H1 (cell line): ENCODE measurements at regions not wholly inside any gene's neighbourhood (a gene's known extent, or its start where the extent isn't known, plus 50 kb on each side); places are given as distances from the start of the nearest gene placed in this dataset.

ENCODE experiments used
- CTCF ChIA-PET: fragments of 300-600 bp; sonication (Branson Sonifier 250); formaldehyde crosslinking; loops from one replicate; lab custom pipeline; 2021; ENCODE audit not compliant: partially characterized antibody; lab: Charles Lee
- POLR2A ChIA-PET: fragments of 300-600 bp; sonication (Branson Sonifier 250); formaldehyde crosslinking; loops from one replicate; lab custom pipeline; 2021; ENCODE audit warnings: inconsistent platforms; ENCODE audit not compliant: partially characterized antibody; lab: Charles Lee
- DNase-seq, 2 experiments: peaks; one replicate each; pipeline versions ENCODE4 v3.0.0 to v3.0.0-alpha.2; 2010 to 2022; ENCODE audit warnings: low spot score in 2 of 2, low read depth in 1 of 2, mixed read lengths in 1 of 2
- FAIRE-seq: peaks from 2 replicates; lab custom pipeline; 2011; peaks lifted over from hg19 to GRCh38; lab: Jason Lieb, UNC
- H2AFZ ChIP-seq: 2 replicates; pipeline ENCODE4 v1.8.1; 2012; ENCODE audit warnings: low read length, inconsistent platforms
- H2AK5ac ChIP-seq: 2 replicates; pipeline ENCODE4 v1.6.1; 2013; ENCODE audit warnings: low read depth, low read length
- H2BK120ac ChIP-seq: replicated peaks from 2 replicates; pipeline ENCODE3; 2013; ENCODE audit warnings: low read depth, low read length, inconsistent platforms
- H2BK12ac ChIP-seq: 2 replicates; pipeline ENCODE4 v1.6.1; 2013; ENCODE audit warnings: low read depth, low read length
- H2BK15ac ChIP-seq: 2 replicates; pipeline ENCODE4 v1.6.1; 2013; ENCODE audit warnings: low read length
- H2BK20ac ChIP-seq: 2 replicates; pipeline ENCODE4 v1.6.1; 2013; ENCODE audit warnings: low read length
- H2BK5ac ChIP-seq: 2 replicates; pipeline ENCODE4 v1.6.1; 2013; ENCODE audit warnings: low read depth, low read length
- H3K14ac ChIP-seq: 2 replicates; pipeline ENCODE4 v1.6.1; 2013; ENCODE audit warnings: inconsistent platforms; ENCODE audit not compliant: insufficient read length
- H3K18ac ChIP-seq: 2 replicates; pipeline ENCODE4 v1.6.1; 2013; ENCODE audit warnings: low read length; ENCODE audit errors: extremely low read depth
- H3K23ac ChIP-seq: 2 replicates; pipeline ENCODE4 v1.6.1; 2013; ENCODE audit warnings: inconsistent platforms; ENCODE audit not compliant: insufficient read length
- H3K23me2 ChIP-seq: 2 replicates; pipeline ENCODE4 v1.6.1; 2013; ENCODE audit warnings: low read depth, low read length
- H3K27ac ChIP-seq: 2 replicates; pipeline ENCODE4 v1.6.1; 2011; ENCODE audit warnings: low read depth, low read length, inconsistent platforms
- H3K27me3 ChIP-seq, 4 experiments: replicated peaks in 1 of 4; 1 replicate in 1 of 4; 2 replicates in 3 of 4; pipeline versions ENCODE4 v1.6.1 to v1.8.1; 2011 to 2013; ENCODE audit warnings: low read length in 3 of 4, mild to moderate bottlenecking in 3 of 4, inconsistent platforms in 2 of 4, mixed read lengths in 2 of 4, moderate library complexity in 1 of 4; ENCODE audit not compliant: control insufficient read depth in 3 of 4, insufficient read depth in 3 of 4; ENCODE audit errors: extremely low read depth in 1 of 4
- H3K36me3 ChIP-seq, 4 experiments: 2 replicates each; pipeline versions ENCODE4 v1.6.1 to v1.8.1; 2011 to 2013; ENCODE audit warnings: mild to moderate bottlenecking in 4 of 4, low read length in 3 of 4, moderate library complexity in 2 of 4, control low read depth in 1 of 4, inconsistent platforms in 1 of 4; ENCODE audit not compliant: insufficient read depth in 4 of 4, control insufficient read depth in 2 of 4
- H3K4ac ChIP-seq: replicated peaks from 2 replicates; pipeline ENCODE3; 2013; ENCODE audit warnings: low read length, low read depth, mixed read lengths, inconsistent platforms; ENCODE audit not compliant: insufficient read length
- H3K4me1 ChIP-seq, 4 experiments: replicated peaks in 1 of 4; 1 replicate in 1 of 4; 2 replicates in 3 of 4; pipeline versions ENCODE4 v1.6.1 to v1.8.1; 2011 to 2013; ENCODE audit warnings: low read length in 3 of 4, inconsistent platforms in 2 of 4, mixed read lengths in 1 of 4; ENCODE audit not compliant: insufficient read depth in 4 of 4, control insufficient read depth in 3 of 4
- H3K4me2 ChIP-seq, 2 experiments: 2 replicates each; pipeline versions ENCODE4 v1.6.1 to v1.8.1; 2011 to 2013; ENCODE audit warnings: low read depth in 2 of 2, low read length in 2 of 2, control low read depth in 1 of 2, inconsistent platforms in 1 of 2, mild to moderate bottlenecking in 1 of 2; ENCODE audit not compliant: insufficient read depth in 1 of 2
- H3K4me3 ChIP-seq, 4 experiments: fragments of 200-600, 300-600 bp in 1 of 4; sonication (generic), shearing (Covaris generic), sonication (Bioruptor Twin) in 1 of 4; 2 replicates each; pipeline versions ENCODE4 v1.5.1 to v1.8.1; 2011 to 2016; ENCODE audit warnings: low read length in 4 of 4, low read depth in 3 of 4, control low read depth in 2 of 4, inconsistent platforms in 2 of 4, mild to moderate bottlenecking in 2 of 4, mixed read lengths in 1 of 4, moderate library complexity in 1 of 4; ENCODE audit not compliant: insufficient read depth in 2 of 4; ENCODE audit errors: extremely low read depth in 1 of 4
- H3K56ac ChIP-seq: replicated peaks from 2 replicates; pipeline ENCODE3; 2013; ENCODE audit warnings: low read depth, mild to moderate bottlenecking, mixed read lengths, low read length, inconsistent platforms; ENCODE audit not compliant: insufficient read length
- H3K79me1 ChIP-seq: 2 replicates; pipeline ENCODE4 v1.6.1; 2013; ENCODE audit warnings: low read depth, low read length, control low read depth
- H3K79me2 ChIP-seq, 2 experiments: 2 replicates each; pipeline versions ENCODE4 v1.6.1 to v1.8.1; 2012 to 2013; ENCODE audit warnings: low read length in 2 of 2, mild to moderate bottlenecking in 2 of 2, inconsistent platforms in 1 of 2; ENCODE audit not compliant: insufficient read depth in 2 of 2, control insufficient read depth in 1 of 2
- H3K9ac ChIP-seq, 4 experiments: replicated peaks in 1 of 4; 1 replicate in 1 of 4; 2 replicates in 3 of 4; pipeline versions ENCODE4 v1.6.1 to v1.8.1; 2011 to 2013; ENCODE audit warnings: low read depth in 3 of 4, low read length in 3 of 4, control low read depth in 2 of 4, mild to moderate bottlenecking in 2 of 4, moderate library complexity in 2 of 4, inconsistent platforms in 1 of 4; ENCODE audit errors: extremely low read depth in 1 of 4
- H3K9me3 ChIP-seq, 2 experiments: 2 replicates each; pipeline versions ENCODE4 v1.6.1 to v1.8.1; 2012 to 2013; ENCODE audit warnings: mild to moderate bottlenecking in 2 of 2, moderate library complexity in 2 of 2, control low read depth in 1 of 2, inconsistent platforms in 1 of 2, low read depth in 1 of 2, low read length in 1 of 2, mixed read lengths in 1 of 2; ENCODE audit not compliant: insufficient read depth in 2 of 2
- H4K20me1 ChIP-seq, 2 experiments: replicated peaks in 1 of 2; 2 replicates each; pipeline versions ENCODE3 to v1.8.1; 2011 to 2013; ENCODE audit warnings: inconsistent platforms in 2 of 2, low read length in 2 of 2, mild to moderate bottlenecking in 1 of 2; ENCODE audit not compliant: insufficient read depth in 2 of 2, control insufficient read depth in 1 of 2
- H4K5ac ChIP-seq: 2 replicates; pipeline ENCODE4 v1.6.1; 2013; ENCODE audit warnings: low read length, low read depth, mixed read lengths, inconsistent platforms; ENCODE audit not compliant: insufficient read length
- H4K8ac ChIP-seq: 2 replicates; pipeline ENCODE4 v1.8.0; 2013; ENCODE audit warnings: mild to moderate bottlenecking, moderate library complexity, low read length, inconsistent platforms; ENCODE audit not compliant: insufficient read depth; ENCODE audit errors: extremely low read depth
- H4K91ac ChIP-seq: replicated peaks from 2 replicates; pipeline ENCODE3; 2013; ENCODE audit warnings: low read length, mixed read lengths, inconsistent platforms; ENCODE audit not compliant: insufficient read length
- CBX5 ChIP-seq: fragments of 300-800, 300-1000 bp; sonication (generic); IDR thresholded peaks from 2 replicates; pipeline ENCODE4 v1.7.1; 2016; ENCODE audit warnings: antibody characterized with exemption, low read length, low read depth
- CTCF ChIP-seq, 3 experiments: IDR thresholded peaks; 1 replicate in 2 of 3; 2 replicates in 1 of 3; pipeline versions ENCODE4 v1.5.1 to v1.6.1; 2011; ENCODE audit warnings: low read length in 3 of 3, mild to moderate bottlenecking in 3 of 3, inconsistent platforms in 2 of 3, low read depth in 1 of 3, moderate library complexity in 1 of 3; ENCODE audit not compliant: insufficient read depth in 1 of 3; ENCODE audit errors: control extremely low read depth in 1 of 3
- MAFK ChIP-seq: IDR thresholded peaks from 2 replicates; pipeline ENCODE4 v1.6.1; 2012; ENCODE audit warnings: low read depth, mild to moderate bottlenecking, improper control_type of control experiment, low read length
- RBBP5 ChIP-seq: IDR thresholded peaks from 2 replicates; pipeline ENCODE4 v1.7.1; 2012; ENCODE audit warnings: low read depth, mild to moderate bottlenecking, inconsistent platforms, low read length, moderate library complexity, borderline replicate concordance
- RXRA ChIP-seq: IDR thresholded peaks from 2 replicates; pipeline ENCODE4 v1.6.1; 2011; ENCODE audit warnings: low read depth, mild to moderate bottlenecking, low read length, moderate library complexity; ENCODE audit not compliant: insufficient read depth
- SIRT6 ChIP-seq: IDR thresholded peaks from one replicate; pipeline ENCODE4 v1.7.1; 2012; ENCODE audit warnings: low read length, inconsistent platforms
- SP4 ChIP-seq: IDR thresholded peaks from 2 replicates; pipeline ENCODE4 v1.6.1; 2012; ENCODE audit warnings: low read length, inconsistent platforms
- SRF ChIP-seq: IDR thresholded peaks from 2 replicates; pipeline ENCODE4 v1.6.1; 2011; ENCODE audit warnings: mild to moderate bottlenecking, low read depth, low read length, moderate library complexity
- TAF1 ChIP-seq: IDR thresholded peaks from 2 replicates; pipeline ENCODE4 v1.6.1; 2011; ENCODE audit warnings: mild to moderate bottlenecking, low read depth, low read length
- TAF7 ChIP-seq: optimal IDR thresholded peaks from 2 replicates; pipeline ENCODE3; 2011; ENCODE audit warnings: low read depth, mild to moderate bottlenecking, inconsistent platforms, low read length, moderate library complexity, borderline replicate concordance
- YY1 ChIP-seq: IDR thresholded peaks from 2 replicates; pipeline ENCODE4 v1.6.1; 2011; ENCODE audit warnings: low read depth, mild to moderate bottlenecking, low read length
- WGBS, 2 experiments: shearing (Covaris generic) in 1 of 2; methylation state at CpG; one replicate each; pipeline versions ENCODE4 v1.1.6 to v1.1.7; 2013 to 2015; ENCODE audit warnings: low lambda C conversion rate in 2 of 2, mixed read lengths in 2 of 2, inconsistent platforms in 1 of 2, low coverage in 1 of 2, missing lambda C conversion rate in 1 of 2; ENCODE audit not compliant: insufficient replicate concordance in 2 of 2, insufficient coverage in 1 of 2, insufficient read length in 1 of 2; ENCODE audit errors: extremely low coverage in 1 of 2, missing lambda C conversion rate in 1 of 2; 5-methylcytosine and 5-hydroxymethylcytosine counted together
- TF ChIP-seq, protein P1 (sequence below): IDR thresholded peaks from 2 replicates; pipeline ENCODE4 v1.6.1; 2011; ENCODE audit warnings: low read depth, mild to moderate bottlenecking, low read length; ENCODE audit not compliant: insufficient read depth
- TF ChIP-seq, protein P2 (sequence below): IDR thresholded peaks from 2 replicates; pipeline ENCODE4 v1.6.1; 2012; ENCODE audit warnings: inconsistent platforms

GRCh38 chr13:89455741-89456140 lies 1784.6 kb downstream of the SLITRK5 start:
- DNase-seq: no peak
- H2BK20ac ChIP-seq: no peak overlapping the region
- no peak overlapping the region for H3K4ac ChIP-seq
- no peak overlapping the region for H2BK15ac ChIP-seq
- H3K23me2 ChIP-seq: no peaks in the 10 kb centered on the region
- no peak for FAIRE-seq
- no peak overlapping the region for H4K91ac ChIP-seq
- H2AFZ ChIP-seq: no peak overlapping the region
- WGBS, 2 experiments: 92% methylated on average over 2 of the region's 2 CpGs; no CpG with 5 or more reads in 1 of the 2 experiments
- CTCF ChIA-PET: no interaction called here
- no peak overlapping the region for H3K27ac ChIP-seq
- no peak overlapping the region for H3K56ac ChIP-seq
- no peaks in the 10 kb centered on the region for H3K9me3 ChIP-seq
- peak overlapping the region; percentile 54 for H2BK120ac ChIP-seq
- no peak overlapping the region for H3K9ac ChIP-seq
- H3K27me3 ChIP-seq: no peaks in the 10 kb centered on the region
- no peak overlapping the region for H3K14ac ChIP-seq
- no peak overlapping the region for H2AK5ac ChIP-seq
- H3K79me1 ChIP-seq: no peaks in the 10 kb centered on the region
- H3K36me3 ChIP-seq: no peaks in the 10 kb centered on the region
- no peak overlapping the region for H3K4me3 ChIP-seq
- no peak overlapping the region for H2BK12ac ChIP-seq
- no peaks in the 10 kb centered on the region for H3K79me2 ChIP-seq
- no peak overlapping the region for H4K5ac ChIP-seq
- H3K23ac ChIP-seq: no peak overlapping the region
- H3K4me1 ChIP-seq: no peaks in the 10 kb centered on the region
- POLR2A ChIA-PET: no interaction called here
- H2BK5ac ChIP-seq: no peak overlapping the region
- no peak overlapping the region for H3K4me2 ChIP-seq
- H4K8ac ChIP-seq: no peak overlapping the region
- no peak overlapping the region for H3K18ac ChIP-seq
- H4K20me1 ChIP-seq: no peaks in the 10 kb centered on the region
- TF ChIP-seq CTCF (IDR thresholded peaks at IDR 0.05; ENCODE audit: control extremely low read depth in 1 of 3, insufficient read depth in 1 of 3, low read depth in 1 of 3, low read length in 3 of 3) (no peak), MAFK (no peak), SP4 (no peak), TAF1 (no peak), RBBP5 (no peak), YY1 (no peak), TAF7 (no peak), RXRA (no peak), CBX5 (no peak), SIRT6 (no peak), SRF (no peak)
- TF ChIP-seq, protein P1, sequence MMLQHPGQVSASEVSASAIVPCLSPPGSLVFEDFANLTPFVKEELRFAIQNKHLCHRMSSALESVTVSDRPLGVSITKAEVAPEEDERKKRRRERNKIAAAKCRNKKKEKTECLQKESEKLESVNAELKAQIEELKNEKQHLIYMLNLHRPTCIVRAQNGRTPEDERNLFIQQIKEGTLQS: no peak
- TF ChIP-seq, protein P2, sequence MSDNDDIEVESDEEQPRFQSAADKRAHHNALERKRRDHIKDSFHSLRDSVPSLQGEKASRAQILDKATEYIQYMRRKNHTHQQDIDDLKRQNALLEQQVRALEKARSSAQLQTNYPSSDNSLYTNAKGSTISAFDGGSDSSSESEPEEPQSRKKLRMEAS: no peak
